HG03460 (cell line): ENCODE measurements at regions not wholly inside any gene's neighbourhood (a gene's known extent, or its start where the extent isn't known, plus 50 kb on each side); places are given as distances from the start of the nearest gene placed in this dataset.
"Not testable (repeated sequence)": the region's sequence is repeated elsewhere in the genome, so short reads cannot be mapped to it uniquely, and the experiment has no call there.

Experiments used
- ATAC-seq: cut with Tn5 transposase; IDR thresholded peaks from one replicate; pipeline ENCODE4 v1.9.1; 2021; ENCODE audit not compliant: unreplicated experiment

DNA sequence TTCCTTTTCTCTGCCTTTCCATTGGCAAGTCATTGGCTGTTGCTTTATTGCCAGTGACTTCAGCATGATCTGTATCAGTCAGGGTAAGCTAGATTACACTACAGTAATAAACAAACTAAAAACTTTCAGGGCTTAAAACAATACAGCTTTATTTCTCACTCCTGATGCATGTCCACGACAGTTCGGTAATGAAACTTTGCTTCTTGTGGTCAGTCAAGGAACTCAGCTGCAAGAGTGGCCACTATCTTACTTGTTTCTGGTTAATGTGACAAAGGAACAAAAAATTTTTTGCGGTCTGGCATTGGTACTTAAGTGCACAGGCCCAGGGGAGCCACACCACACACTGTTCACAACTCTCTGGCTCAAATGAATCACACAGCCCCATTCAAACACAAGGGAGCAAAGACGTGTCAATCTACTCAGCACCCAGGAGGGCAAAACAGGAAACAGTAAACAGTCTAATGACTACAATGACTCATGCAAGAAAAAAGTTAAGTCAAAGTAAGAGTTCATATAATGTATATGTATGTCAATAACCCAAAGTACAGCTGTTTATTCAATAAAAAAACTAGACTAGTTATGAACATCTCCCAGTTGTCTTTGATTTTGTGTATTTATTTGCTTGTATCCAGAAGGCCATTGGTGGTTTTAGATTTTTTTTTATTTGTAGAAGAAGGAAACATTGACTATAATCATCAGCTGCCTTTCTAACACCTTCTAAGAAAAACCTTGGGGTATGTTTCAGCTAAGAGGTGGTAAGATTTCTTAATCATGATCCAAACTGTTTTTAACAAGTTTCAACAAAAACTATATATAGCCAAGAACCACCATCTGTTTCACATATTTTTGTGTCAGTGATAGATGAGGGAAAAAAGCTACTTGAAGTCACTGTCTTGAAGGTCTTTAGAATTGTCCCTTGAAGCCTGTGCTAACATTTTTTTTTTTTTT, 134.4 kb upstream of the FAM3C start:
- ATAC-seq, result peak; percentile 99

DNA sequence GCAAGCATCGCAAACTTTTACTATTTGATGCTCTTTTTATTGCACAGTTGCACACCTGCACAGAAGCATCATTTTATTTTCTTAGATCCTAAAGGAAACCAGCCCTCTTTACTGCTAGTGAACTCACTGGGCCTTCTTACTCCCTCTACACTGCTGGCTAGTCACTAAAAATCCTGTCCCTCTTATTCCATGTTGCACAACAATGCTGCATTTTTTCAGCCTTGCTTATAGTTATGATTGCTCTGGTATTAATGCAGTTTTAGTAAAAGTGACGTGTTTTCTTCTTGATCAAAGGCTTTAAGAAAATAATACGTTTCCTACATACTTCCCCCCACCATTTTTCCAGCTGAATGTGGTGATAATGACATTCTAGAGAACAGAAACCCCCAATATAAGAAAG, 132.9 kb upstream of the FAM3C start:
- ATAC-seq, result no peak

DNA sequence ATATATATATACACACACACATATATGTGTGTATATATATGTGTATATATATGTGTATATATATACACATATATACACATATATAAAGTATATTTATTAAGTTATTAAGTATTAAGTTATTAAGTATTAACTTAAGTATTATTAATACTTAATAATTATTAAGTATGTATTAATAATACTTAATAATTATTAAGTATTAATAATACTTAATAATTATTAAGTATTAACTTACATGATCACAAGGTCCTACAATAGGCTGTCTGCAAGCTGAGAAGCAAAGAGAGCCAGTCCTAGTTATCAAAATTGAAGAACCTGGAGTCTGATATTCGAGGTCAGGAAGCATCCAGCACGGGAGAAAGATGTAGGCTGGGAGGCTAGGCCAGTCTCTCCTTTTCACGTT, 130.1 kb upstream of the FAM3C start:
- ATAC-seq, result not testable (repeated sequence)

DNA sequence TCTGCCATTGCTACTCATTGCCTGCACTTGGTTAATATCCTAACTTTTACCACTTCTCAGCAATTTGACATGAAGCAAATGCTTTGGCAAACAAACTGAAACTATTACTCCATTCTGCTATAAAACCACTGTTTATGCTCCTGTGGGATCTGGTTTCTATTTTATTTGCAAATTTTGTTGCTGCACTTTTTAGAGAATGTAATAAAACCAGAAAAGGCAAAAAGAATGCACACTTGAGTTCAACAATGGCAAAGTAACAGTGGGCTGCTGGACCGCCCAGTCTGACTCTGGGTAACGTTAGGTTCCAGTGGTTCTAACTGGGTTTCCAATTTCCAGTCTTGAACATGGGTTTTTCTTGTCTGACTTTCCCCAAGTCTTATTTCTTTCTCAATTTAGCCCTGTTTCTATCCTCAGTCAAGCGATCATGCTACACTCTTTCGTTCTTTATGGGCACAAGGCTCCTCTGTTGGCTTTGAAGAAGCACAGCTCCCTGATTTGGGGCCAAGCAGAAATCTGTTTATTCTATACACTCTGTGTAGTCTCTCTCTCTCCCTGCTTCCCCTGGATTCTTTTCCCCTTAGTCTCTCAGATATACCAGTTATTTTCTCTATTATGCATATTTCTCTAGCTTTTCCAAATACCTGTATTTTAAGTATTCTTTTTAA, 129.2 kb upstream of the FAM3C start:
- ATAC-seq, result no peak

DNA sequence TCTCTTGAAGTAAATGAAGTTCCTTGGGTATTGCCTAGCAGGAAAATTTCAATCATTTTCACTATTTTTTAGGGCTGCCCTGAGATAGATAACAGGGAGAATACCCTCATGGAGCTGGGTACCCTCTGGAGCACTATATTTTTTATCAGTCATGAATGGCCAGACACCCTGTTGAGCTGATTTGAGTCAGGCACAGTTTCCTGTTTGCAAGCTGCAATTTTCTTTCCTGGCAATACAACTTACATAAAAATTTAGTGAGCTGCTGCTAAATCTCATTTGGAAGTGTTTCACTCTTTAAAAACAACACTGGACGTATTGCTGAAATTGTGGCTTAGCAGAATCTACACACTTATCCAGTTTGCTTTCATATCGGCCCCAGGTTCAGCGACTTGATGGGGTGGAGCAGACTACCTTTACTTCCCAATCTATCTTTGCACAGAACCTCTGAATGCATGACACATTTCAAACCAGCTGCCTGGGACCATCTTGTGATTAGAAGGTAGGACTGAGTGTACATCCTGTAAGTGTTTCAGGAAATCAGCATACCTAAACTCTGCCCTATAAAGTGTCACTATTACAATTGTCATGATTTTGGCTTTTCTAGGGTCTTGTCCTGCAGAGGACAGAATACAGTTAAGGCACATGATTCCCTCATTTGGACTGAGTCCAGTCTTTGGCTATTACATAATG, 125.7 kb upstream of the FAM3C start:
- ATAC-seq, result no peak

DNA sequence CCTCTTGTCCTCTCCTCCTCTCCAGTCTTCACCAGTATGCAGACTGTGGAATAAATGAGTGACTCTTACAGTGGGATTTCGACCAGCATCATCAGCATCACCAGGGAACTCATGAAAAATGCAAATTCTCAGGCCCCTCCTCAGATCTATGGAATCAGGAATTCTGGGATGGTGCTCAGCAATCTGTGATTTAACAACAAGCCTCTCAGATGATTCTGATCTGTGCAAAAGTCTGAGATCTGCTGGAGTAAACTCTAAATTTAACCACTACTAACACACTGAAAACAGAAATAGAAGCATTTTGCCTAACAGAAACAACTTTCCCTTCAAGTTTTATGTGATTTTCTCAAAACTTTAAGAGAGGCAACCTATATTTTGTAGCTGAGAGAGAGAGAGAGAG, 124.8 kb upstream of the FAM3C start:
- ATAC-seq, result no peak

DNA sequence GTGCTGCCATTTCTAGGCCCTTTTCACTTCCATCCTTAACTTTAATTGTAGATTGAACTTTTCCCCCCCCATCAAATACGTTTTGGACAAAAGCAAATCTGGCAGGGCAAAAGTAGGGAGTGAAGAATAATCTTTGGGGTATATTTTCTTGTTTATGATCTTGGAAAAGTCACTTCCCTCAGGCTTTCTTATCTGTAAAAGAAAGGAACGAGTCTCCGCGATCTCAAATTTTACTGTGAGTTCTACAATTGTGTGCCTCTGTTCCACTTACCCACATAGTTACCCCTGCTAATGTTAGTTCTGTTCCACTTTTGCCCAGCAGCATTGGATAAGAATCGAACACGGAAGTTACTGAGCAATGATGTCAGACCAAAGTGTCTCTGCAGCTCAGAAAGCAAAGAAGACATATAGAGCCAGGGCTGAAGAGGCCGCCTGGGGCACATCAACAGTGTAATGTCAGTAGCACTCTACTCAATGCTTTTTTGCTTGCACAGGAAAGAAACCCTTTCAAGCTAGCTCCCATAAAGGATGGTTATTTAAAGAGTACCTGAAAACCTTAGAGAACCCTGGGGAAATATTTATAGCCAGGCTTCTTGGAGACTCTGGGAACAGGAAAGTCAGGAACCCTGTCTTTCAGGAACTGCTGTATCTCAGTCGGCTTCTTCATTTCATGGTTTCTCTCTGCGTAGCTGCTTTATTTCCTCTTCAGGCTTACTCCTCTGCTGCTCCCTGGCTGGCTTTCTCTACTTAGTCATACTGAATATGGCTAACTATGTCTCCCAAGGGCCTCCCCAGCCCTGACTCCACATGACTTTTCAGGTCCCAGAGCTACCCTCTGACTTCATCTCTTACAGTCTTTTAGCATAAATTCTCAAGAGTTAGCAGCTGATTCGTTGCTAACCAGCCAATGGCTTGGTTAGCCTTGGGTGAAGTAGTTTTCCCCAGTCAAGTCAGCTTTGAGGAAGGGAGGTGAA, 123.7 kb upstream of the FAM3C start:
- ATAC-seq, result peak; percentile 91

DNA sequence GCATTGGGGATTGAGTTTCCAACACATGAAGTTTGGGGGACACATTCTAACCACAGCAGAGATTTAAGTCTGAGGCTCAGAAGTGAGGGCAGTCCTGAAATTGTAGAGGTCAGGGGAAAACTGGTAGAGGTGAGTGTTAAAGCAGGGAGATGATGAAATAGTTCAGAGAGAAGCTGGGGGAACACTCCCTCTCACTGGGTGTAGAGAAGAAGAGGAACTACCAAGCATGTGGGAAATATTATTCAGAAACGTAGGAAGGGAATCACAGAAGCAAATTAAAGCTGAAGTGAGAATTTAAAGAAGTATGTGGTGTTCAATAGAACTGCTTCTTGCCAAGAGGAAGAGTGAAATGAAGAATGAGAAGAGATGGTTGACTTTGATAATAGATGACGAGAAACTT, 121.5 kb upstream of the FAM3C start:
- ATAC-seq, result no peak

DNA sequence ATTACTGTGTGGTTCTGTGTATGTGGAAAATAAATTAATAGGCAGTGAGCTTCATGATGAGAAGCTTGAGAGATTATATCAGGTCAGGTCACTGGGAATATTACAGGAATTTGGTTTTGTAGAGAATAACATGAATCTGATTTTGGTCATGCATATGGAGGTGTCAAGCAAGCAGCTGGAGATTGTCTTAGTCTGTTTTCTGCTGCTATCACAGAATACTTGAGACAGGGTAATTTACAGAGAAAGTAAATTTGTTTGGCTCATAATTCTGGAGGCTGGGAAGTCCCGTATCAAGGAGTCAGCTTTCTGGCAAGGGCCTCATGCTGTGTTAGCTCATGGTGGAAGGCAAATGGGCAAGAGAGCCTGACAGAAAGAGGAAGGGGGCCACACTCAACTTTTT, 120.7 kb upstream of the FAM3C start:
- no peak for ATAC-seq

DNA sequence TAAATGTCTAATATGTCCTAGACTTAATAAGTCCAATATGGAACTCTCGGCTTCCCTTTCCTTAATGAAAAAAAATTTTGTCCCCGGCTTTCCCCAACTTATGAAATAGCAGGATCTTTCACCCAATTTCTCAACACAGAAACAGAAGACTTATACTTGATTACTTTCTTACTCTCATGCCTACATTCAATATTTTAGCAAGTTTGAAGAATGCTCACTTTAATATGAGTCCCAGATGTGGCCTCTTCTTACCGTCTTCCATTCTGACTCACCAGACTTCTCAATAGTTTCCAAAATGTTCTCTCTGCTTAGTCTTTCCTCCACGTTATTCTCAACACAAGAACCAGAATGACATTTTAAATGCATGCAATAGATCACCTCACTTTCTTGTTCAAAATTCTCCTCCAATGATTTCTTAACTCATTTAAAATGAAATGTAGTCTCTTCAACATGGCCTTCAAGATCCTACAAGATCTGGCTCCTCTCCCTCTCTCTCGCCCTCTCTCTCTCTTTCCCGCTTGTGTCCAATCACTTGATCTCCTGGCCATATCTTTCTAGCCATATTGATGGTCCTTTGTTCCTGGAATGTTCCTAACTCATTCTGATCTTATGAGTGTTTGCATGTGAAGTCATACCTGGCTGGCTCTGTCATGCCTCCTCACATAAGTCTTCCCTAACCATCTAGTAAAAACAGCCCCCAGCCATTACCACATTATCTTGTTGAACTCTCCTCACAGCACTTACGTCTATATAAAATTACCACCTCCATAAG, 119.7 kb upstream of the FAM3C start:
- no peak for ATAC-seq

DNA sequence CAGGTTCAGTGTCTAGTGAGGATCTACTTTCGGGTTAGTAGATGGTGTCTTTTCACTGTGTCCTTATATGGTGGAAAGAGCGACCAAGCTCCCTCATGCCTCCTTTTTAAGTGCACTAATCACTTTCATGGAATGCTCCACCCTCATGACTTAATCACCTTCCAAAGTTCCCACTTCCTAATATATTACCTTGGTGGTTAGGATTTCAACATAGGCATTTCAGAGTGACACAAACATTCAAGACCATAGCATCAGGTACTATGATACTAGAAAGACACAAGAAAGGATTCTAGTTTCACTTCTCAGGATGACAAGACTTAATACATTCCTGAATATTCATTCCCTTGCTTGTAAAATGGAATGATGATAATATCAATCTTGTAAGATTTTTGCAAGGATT, 119.1 kb upstream of the FAM3C start:
- ATAC-seq, result no peak

DNA sequence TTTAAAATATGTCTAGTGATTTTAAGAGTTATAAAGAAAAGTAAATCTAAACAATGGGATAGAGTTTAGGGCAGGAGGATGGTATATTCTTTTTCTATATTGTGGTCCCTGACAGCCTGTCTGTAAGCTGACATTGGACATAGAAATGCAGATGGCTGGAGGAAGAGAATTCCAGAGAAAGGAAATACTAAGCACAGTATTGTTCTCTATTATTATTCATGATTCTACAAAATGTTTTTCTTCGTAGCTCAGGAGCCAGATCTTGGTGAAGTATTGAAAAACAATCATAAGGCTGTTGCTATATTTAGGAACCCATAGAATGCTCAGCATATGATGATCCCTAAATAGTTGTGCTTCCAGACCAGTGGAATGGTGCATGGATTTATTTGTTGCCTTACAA, 117.0 kb upstream of the FAM3C start:
- ATAC-seq, result no peak

DNA sequence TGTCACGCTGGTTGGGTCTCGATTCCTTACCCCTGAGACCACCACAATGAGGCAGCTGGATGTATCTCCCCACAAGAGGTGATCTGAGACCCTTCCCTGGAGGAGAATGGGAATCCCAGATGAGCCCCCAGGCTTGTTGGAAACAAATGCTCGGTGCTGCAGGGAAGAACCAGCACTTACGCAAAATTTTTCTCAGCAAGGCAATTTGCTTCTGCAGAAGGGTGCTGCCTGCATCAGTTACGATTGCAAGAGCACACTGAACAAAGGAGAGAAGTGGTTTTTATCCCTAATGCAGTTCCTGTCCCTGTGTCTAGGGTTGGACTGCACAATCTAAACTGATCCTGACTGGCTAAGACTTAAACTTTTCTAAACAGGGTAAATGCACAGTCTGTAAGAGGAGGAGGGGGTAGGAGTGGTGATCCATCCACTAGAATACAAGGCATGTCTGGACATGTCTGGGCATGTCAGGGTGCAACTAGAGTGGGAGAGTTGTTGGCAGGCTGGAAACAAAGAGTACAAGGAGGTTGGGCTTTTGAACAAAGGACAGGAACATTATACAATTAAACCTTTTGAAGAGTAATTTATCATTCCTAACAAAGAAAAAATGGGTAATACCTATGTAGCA, 114.9 kb upstream of the FAM3C start:
- no peak for ATAC-seq

DNA sequence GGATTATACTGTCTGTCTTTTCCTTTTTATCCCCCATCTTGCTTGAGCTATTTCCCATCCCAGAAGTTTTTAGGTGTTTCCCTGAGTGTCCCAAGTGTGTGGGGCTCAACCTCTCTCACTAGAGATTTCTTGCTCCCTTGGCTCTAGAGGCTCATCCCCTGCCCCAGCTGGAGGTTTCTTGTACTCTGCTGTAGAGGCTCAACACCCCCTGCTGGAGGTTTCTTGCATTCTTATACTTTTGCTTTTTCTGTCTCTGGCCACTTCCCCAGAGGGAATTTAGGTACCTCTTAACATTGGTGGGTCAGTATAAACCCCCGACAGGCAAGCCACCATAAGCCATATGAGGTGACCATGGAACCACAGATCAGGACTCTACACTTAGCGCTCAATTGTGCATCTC, 114.2 kb upstream of the FAM3C start:
- no peak for ATAC-seq

DNA sequence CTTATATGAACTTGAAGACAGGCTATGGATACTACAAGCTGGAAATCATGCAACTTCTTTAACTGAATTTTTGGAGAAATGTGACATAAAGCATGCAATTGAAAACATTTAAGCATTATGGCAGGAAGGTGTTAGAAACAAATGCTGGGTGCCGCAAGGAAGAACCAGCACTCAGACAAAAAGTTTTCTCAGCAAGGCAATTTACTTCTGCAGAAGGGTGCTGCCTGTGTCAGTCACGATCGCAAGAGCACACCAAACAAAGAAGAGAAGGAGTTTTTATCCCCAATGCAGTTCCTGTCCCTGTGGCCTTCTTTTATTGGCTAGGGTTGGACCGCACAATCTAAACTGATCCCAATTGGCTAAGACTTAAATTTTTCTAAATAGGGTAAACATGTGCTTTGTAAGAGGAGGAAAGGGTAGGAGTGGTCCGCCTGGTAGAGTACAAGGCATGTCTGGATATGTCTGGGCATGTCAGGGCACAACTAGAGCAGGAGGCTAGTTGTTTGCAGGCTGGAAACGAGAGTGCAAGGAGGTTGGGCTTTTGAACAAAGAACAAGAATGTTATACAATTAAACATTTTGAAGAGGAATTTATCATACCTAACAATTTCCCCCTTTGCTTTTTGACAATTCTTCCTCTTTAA, 109.6 kb upstream of the FAM3C start:
- no peak for ATAC-seq

DNA sequence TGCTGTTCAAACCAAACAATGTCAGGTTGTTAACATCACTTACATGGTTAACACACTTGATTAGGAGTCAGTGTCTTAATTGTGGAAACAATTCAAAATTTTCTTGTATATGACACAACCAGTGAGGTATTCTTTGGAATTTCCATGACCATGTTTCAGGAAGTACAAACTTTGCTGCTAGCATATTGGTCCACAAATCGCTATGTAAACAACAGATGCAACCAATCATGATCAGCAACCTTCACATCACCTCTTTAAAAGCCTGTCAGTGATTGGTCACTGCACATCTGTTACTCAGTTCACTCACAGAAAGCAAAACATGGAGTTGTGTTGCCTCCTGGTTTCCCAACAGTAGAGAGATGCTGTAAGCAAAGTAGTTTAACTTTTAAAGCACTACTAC, 108.9 kb upstream of the FAM3C start:
- no peak for ATAC-seq

DNA sequence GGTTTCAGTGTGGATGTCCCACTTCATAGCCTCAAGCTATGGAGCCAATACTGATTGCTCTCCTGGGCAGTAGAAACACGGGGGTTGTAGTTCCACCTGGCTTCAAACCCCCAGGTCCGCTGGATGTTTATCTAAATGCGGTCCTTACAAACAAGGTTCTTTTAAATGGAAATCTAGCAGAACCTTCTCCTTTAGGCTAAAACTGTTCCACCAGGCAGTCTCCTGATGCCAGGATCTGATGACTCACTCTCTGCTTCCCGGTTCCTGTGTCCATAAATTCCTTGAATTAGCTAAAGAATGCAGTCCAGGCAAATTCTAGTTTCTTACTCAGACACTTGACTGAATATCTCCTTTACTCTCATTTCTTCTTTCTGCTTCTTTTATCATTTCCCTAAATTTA, 108.4 kb upstream of the FAM3C start:
- no peak for ATAC-seq

DNA sequence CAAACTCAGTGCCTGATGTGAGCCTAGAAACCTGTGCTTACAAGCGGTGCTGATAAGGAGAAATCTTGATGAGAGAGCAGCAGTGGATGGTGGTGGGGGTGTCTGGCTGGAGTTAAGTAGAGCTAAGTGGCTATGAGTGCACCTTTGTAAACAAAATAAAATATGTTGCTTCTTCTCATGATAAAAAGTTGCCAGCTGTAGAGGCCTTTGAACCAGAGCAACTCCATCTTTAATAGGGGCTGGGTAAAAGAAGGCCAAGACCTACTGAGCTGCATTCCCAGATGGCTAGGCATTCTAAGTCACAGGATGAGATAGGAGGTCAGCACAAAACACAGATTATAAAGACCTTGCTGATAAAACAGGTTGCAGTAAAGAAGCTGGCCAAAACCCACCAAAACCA, 107.6 kb upstream of the FAM3C start:
- ATAC-seq, result no peak

DNA sequence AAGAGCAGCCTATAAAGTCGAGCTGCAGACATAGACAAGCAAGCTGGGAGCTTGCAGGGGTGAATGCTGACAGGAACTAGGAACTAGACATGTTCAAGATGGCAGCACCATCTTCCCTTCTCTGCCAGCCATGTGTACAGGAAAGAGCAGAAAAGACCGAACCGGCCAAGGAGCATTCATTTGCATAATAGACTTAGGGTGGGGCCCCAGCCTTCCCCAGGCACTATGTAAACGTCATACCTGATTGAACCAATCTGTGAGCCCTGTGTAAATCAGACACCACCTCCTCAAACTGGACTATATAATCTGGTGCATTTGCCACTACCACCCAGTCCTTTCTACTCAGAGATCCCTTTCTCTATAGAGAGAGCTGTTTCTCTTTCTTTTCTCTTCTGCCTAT, 106.9 kb upstream of the FAM3C start:
- no peak for ATAC-seq
